SU-DHL-6 (cell line): ENCODE measurements at regions not wholly inside any gene's neighbourhood (a gene's known extent, or its start where the extent isn't known, plus 50 kb on each side); places are given as distances from the start of the nearest gene placed in this dataset.

ENCODE experiments used
- EZH2phosphoT487 ChIP-seq: fragments of 200-600 bp; sonication (generic), shearing (Covaris generic); conservative IDR thresholded peaks from 2 replicates; pipeline ENCODE4 v1.6.1; 2018; ENCODE audit warnings: mild to moderate bottlenecking, antibody characterized with exemption, low read length, moderate library complexity, mixed read lengths
- TF ChIP-seq, protein P1 (sequence below): fragments of 200-600 bp; sonication (generic); IDR thresholded peaks from one replicate; pipeline ENCODE4 v1.5.1; 2017; ENCODE audit warnings: antibody characterized with exemption, mild to moderate bottlenecking, low read length, moderate library complexity; ENCODE audit not compliant: insufficient read depth, poor library complexity, severe bottlenecking

- TF ChIP-seq, protein P1, sequence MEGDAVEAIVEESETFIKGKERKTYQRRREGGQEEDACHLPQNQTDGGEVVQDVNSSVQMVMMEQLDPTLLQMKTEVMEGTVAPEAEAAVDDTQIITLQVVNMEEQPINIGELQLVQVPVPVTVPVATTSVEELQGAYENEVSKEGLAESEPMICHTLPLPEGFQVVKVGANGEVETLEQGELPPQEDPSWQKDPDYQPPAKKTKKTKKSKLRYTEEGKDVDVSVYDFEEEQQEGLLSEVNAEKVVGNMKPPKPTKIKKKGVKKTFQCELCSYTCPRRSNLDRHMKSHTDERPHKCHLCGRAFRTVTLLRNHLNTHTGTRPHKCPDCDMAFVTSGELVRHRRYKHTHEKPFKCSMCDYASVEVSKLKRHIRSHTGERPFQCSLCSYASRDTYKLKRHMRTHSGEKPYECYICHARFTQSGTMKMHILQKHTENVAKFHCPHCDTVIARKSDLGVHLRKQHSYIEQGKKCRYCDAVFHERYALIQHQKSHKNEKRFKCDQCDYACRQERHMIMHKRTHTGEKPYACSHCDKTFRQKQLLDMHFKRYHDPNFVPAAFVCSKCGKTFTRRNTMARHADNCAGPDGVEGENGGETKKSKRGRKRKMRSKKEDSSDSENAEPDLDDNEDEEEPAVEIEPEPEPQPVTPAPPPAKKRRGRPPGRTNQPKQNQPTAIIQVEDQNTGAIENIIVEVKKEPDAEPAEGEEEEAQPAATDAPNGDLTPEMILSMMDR: no peak
- TF ChIP-seq EZH2phosphoT487: no peak
Observed at GRCh38 chr2:105674859-105675541, 69.7 kb upstream of the NCK2 start.
